Cardiac muscle cell (in vitro differentiated cells and primary cell): ENCODE measurements at regions not wholly inside any gene's neighbourhood (a gene's known extent, or its start where the extent isn't known, plus 50 kb on each side); places are given as distances from the start of the nearest gene placed in this dataset.
A peak's percentile ranks its signal among the peaks of the same experiment; 100 is the strongest.

Source experiments
- DNase-seq, 2 donors: peaks; one replicate each; pipeline versions ENCODE4 v3.0.0 to v3.0.0-alpha.2; 2010 to 2017; ENCODE audit warnings: low read depth in 1 of 2, low spot score in 1 of 2
- H3K27ac ChIP-seq: fragments of 200-600 bp; sonication (generic); 2 replicates; pipeline ENCODE4 v1.5.1; 2016
- H3K27me3 ChIP-seq: fragments of 200-600 bp; sonication (generic); 2 replicates; pipeline ENCODE4 v1.6.0; 2016; ENCODE audit warnings: control low read depth
- H3K36me3 ChIP-seq: fragments of 200-600 bp; sonication (generic); 2 replicates; pipeline ENCODE4 v1.5.1; 2016; ENCODE audit warnings: control low read depth
- H3K4me1 ChIP-seq: fragments of 200-600 bp; sonication (generic); 2 replicates; pipeline ENCODE4 v1.8.1; 2017; ENCODE audit warnings: low read depth, mild to moderate bottlenecking, mixed run types
- H3K4me3 ChIP-seq: fragments of 200-600 bp; sonication (generic); 2 replicates; pipeline ENCODE4 v1.5.1; 2016; ENCODE audit warnings: mild to moderate bottlenecking
- H3K9me3 ChIP-seq: fragments of 200-600 bp; sonication (generic); 2 replicates; pipeline ENCODE4 v1.5.1; 2017; ENCODE audit warnings: low read depth, mild to moderate bottlenecking, control low read depth
- TF ChIP-seq, protein P1 (sequence below): IDR thresholded peaks from 2 replicates; pipeline ENCODE4 v1.5.1; 2012; ENCODE audit warnings: low read depth, mild to moderate bottlenecking, low read length

DNA sequence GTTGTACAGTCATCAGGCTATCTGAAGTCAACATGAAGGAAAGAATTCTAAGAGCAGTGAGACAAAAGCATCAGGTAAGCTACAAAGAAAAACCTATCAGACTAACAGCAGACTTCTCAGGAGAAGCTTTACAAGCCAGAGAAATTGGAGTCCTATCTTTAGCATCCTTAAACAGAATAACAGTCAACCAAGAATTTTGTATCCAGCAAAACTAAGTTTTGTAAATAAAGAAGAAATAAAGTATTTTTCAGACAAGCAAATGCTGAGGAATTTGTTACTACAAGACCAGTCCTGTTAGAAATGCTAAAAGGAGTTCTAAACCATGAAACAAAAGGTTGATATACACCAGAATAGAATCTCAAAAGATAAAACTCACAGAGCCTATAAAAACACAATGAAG, 501.2 kb downstream of the ZNF608 start:
- TF ChIP-seq, protein P1, sequence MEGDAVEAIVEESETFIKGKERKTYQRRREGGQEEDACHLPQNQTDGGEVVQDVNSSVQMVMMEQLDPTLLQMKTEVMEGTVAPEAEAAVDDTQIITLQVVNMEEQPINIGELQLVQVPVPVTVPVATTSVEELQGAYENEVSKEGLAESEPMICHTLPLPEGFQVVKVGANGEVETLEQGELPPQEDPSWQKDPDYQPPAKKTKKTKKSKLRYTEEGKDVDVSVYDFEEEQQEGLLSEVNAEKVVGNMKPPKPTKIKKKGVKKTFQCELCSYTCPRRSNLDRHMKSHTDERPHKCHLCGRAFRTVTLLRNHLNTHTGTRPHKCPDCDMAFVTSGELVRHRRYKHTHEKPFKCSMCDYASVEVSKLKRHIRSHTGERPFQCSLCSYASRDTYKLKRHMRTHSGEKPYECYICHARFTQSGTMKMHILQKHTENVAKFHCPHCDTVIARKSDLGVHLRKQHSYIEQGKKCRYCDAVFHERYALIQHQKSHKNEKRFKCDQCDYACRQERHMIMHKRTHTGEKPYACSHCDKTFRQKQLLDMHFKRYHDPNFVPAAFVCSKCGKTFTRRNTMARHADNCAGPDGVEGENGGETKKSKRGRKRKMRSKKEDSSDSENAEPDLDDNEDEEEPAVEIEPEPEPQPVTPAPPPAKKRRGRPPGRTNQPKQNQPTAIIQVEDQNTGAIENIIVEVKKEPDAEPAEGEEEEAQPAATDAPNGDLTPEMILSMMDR, result no peak
- DNase-seq, result no peak

GRCh38 chr5:124240732-124241131, 505.7 kb downstream of the ZNF608 start:
- TF ChIP-seq, protein P1, result no peak
- Histone ChIP-seq H3K4me3 (no peak overlapping the region), H3K36me3 (no peaks in the 10 kb centered on the region), H3K9me3 (no peaks in the 10 kb centered on the region), H3K27me3 (no peaks in the 10 kb centered on the region), H3K27ac (no peak overlapping the region), H3K4me1 (peaks cover 30% of the 10 kb centered on the region)
- DNase-seq, result peak in 1 of 2 donors; percentile 18

More for the DNA sequence above, 501.2 kb downstream of the ZNF608 start:
- Histone ChIP-seq H3K4me1 (peaks cover 11% of the 10 kb centered on the region), H3K36me3 (no peaks in the 10 kb centered on the region), H3K27ac (no peak overlapping the region), H3K4me3 (no peak overlapping the region), H3K27me3 (no peaks in the 10 kb centered on the region), H3K9me3 (no peaks in the 10 kb centered on the region)

DNA sequence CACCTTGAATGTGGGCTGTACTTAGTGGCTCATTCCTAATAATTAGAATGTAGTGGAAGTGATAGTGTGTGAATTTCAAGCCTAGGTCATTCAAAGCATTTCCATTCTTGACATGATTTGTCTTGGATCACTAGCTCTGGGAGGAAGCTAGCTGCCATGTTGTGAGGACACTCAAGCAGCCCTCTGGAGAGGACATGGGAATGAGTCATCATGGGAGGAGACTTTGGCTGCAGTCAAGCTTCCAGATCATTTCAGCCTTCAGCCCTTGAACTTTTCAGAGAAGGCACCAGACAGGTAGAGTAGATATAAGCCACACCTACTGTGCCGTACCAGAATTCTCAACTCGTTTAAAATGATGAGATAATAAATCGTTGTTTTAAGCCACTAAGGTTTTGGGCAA, 506.9 kb downstream of the ZNF608 start:
- Histone ChIP-seq H3K27ac (no peak overlapping the region), H3K9me3 (no peaks in the 10 kb centered on the region), H3K36me3 (no peaks in the 10 kb centered on the region), H3K27me3 (no peaks in the 10 kb centered on the region), H3K4me3 (no peak overlapping the region), H3K4me1 (peaks cover 42% of the 10 kb centered on the region)
- TF ChIP-seq, protein P1, result no peak
- DNase-seq, result no peak

DNA sequence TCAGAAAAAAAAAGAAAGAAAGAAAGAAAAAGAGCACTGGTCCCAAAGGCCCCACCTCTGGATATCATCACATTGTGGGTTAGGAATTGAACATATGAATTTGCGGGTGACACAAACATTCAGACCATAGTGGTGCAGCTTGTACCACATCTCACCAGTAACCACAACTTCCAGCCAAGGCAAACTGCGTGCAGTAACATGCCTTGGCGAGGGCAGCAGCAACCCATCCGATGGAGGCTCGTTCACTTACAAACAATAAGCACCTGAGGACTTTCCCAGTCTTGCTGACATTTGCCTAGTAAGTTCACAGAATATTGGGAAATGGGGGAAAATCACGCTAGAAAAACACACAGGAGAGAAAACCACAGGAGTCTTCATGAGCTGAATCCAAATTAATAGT, 508.1 kb downstream of the ZNF608 start:
- TF ChIP-seq, protein P1, result no peak
- DNase-seq, result no peak
- Histone ChIP-seq H3K4me3 (no peak overlapping the region), H3K36me3 (no peaks in the 10 kb centered on the region), H3K9me3 (no peaks in the 10 kb centered on the region), H3K4me1 (peaks cover 54% of the 10 kb centered on the region), H3K27me3 (no peaks in the 10 kb centered on the region), H3K27ac (no peak overlapping the region)

- Histone ChIP-seq H3K27ac (peak overlapping the region; percentile 59), H3K9me3 (no peaks in the 10 kb centered on the region), H3K36me3 (no peaks in the 10 kb centered on the region), H3K4me3 (no peak overlapping the region), H3K4me1 (peaks cover 59% of the 10 kb centered on the region), H3K27me3 (no peaks in the 10 kb centered on the region)
- no peak for DNase-seq
- TF ChIP-seq, protein P1, result no peak
Measured at GRCh38 chr5:124237206-124237695, 509.2 kb downstream of the ZNF608 start.
